ENCODE measurements at regions not wholly inside any gene's neighbourhood (a gene's known extent, or its start where the extent isn't known, plus 50 kb on each side); places are given as distances from the start of the nearest gene placed in this dataset.

DNA sequence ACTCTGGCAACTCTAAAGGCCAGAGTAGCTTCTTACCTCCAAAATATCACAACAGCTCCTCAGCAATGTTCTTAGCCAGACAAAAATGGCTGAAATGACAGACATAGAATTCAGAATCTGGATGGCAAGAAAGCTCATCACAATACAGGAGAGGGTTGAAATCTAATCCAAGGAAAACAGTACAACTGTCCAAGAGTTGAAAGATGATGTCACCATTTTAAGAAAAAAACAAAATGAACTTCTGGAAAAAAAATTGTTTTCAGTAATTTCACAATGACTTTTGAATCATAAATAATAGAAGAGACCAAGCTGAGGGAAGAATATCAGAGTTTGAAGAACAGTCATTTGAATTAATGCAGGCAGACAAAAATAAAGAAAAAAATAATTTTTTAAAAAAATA is 479.5 kb downstream of the ZWINT start:
- TF ChIP-seq POLR2A (IDR thresholded peaks at IDR 0.05), result no peak
- TF ChIP-seq, protein P1, sequence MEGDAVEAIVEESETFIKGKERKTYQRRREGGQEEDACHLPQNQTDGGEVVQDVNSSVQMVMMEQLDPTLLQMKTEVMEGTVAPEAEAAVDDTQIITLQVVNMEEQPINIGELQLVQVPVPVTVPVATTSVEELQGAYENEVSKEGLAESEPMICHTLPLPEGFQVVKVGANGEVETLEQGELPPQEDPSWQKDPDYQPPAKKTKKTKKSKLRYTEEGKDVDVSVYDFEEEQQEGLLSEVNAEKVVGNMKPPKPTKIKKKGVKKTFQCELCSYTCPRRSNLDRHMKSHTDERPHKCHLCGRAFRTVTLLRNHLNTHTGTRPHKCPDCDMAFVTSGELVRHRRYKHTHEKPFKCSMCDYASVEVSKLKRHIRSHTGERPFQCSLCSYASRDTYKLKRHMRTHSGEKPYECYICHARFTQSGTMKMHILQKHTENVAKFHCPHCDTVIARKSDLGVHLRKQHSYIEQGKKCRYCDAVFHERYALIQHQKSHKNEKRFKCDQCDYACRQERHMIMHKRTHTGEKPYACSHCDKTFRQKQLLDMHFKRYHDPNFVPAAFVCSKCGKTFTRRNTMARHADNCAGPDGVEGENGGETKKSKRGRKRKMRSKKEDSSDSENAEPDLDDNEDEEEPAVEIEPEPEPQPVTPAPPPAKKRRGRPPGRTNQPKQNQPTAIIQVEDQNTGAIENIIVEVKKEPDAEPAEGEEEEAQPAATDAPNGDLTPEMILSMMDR (IDR thresholded peaks at IDR 0.05), result no peak
